ENCODE measurements at regions not wholly inside any gene's neighbourhood (a gene's known extent, or its start where the extent isn't known, plus 50 kb on each side); places are given as distances from the start of the nearest gene placed in this dataset.

- no peak for DNase-seq (ENCODE audit: low read depth, low spot score)
- H3K9me3 ChIP-seq (ENCODE audit: control insufficient read depth, insufficient read depth, low read length): peaks cover 29% of the 10 kb centered on the region
- CTCF ChIA-PET: no interaction called here
- TF ChIP-seq, protein P1, sequence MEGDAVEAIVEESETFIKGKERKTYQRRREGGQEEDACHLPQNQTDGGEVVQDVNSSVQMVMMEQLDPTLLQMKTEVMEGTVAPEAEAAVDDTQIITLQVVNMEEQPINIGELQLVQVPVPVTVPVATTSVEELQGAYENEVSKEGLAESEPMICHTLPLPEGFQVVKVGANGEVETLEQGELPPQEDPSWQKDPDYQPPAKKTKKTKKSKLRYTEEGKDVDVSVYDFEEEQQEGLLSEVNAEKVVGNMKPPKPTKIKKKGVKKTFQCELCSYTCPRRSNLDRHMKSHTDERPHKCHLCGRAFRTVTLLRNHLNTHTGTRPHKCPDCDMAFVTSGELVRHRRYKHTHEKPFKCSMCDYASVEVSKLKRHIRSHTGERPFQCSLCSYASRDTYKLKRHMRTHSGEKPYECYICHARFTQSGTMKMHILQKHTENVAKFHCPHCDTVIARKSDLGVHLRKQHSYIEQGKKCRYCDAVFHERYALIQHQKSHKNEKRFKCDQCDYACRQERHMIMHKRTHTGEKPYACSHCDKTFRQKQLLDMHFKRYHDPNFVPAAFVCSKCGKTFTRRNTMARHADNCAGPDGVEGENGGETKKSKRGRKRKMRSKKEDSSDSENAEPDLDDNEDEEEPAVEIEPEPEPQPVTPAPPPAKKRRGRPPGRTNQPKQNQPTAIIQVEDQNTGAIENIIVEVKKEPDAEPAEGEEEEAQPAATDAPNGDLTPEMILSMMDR (IDR thresholded peaks at IDR 0.05; ENCODE audit: low read depth, low read length): no peak
- POLR2A ChIA-PET: no interaction called here
- H3K4me3 ChIP-seq (ENCODE audit: low read depth, low read length): no peak overlapping the region
- no peak overlapping the region for H3K27ac ChIP-seq (ENCODE audit: low read depth, low read length)
- H3K27me3 ChIP-seq (ENCODE audit: control insufficient read depth, insufficient read depth, low read length): no peaks in the 10 kb centered on the region
Observed at GRCh38 chr10:129038522-129038921, 428.5 kb upstream of the MGMT start.

- Histone ChIP-seq H3K9me3 (ENCODE audit: control insufficient read depth, insufficient read depth, low read length) (peaks cover 30% of the 10 kb centered on the region), H3K27me3 (ENCODE audit: control insufficient read depth, insufficient read depth, low read length) (no peaks in the 10 kb centered on the region), H3K27ac (ENCODE audit: low read depth, low read length) (no peak overlapping the region), H3K4me3 (ENCODE audit: low read depth, low read length) (no peak overlapping the region)
- CTCF ChIA-PET: interaction anchor here (0.7 kb wide), 1 partner anchor 145 kb away, joined by 6 read pairs; no protein-coding TSS in a partner anchor
- TF ChIP-seq, protein P1 (IDR thresholded peaks at IDR 0.05; ENCODE audit: low read depth, low read length): no peak
- DNase-seq (ENCODE audit: low read depth, low spot score): no peak
- POLR2A ChIA-PET: interaction anchor here (0.7 kb wide), 1 partner anchor 255 kb away, joined by 11 read pairs; no protein-coding TSS in a partner anchor
Observed at GRCh38 chr10:129039406-129040370, 427.4 kb upstream of the MGMT start.

DNA sequence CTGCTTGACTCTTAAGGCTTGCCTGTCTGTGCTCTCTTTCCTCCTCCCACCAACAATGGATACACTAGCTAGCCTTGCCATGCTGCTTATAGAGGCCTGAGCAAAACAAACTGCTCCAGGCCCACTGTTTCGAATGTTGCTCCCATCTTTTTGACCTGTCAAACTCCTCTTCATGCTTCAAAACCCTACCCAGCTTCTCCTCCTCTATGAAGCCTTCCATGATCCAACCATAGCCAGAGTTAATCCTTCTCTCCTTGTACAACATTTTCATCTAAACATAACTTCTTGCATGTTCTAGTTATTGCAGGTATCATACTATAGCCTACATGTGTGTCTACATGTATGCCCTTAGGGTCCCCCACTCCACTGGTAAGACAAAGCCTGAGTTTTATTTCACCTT is 426.7 kb upstream of the MGMT start:
- Histone ChIP-seq H3K4me3 (ENCODE audit: low read depth, low read length) (no peak overlapping the region), H3K27me3 (ENCODE audit: control insufficient read depth, insufficient read depth, low read length) (no peaks in the 10 kb centered on the region), H3K27ac (ENCODE audit: low read depth, low read length) (no peak overlapping the region), H3K9me3 (ENCODE audit: control insufficient read depth, insufficient read depth, low read length) (peaks cover 35% of the 10 kb centered on the region)
- ChIA-PET POLR2A (no interaction called here), CTCF (no interaction called here)
- TF ChIP-seq, protein P1 (IDR thresholded peaks at IDR 0.05; ENCODE audit: low read depth, low read length): no peak
- DNase-seq (ENCODE audit: low read depth, low spot score): no peak

DNA sequence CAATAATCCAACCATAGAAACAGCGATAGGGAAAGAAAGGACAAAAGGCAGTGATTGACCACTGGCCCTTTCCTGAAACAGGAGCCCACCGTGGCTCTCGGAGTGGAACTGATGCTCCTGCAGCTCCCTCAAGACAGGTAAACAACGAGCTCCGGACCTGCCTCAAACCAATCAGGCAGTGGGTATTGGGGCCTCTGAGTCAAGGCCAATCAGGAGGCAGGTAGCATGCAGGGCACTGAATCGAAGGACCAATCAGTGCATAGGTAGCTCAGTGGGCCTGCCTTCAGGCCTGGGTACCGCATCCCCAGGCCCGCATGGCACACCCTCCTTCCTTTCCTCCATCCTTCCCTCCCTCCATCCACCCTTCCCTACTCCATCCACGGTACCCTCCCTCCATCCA is 425.1 kb upstream of the MGMT start:
- Histone ChIP-seq H3K9me3 (ENCODE audit: control insufficient read depth, insufficient read depth, low read length) (peaks cover 49% of the 10 kb centered on the region), H3K27ac (ENCODE audit: low read depth, low read length) (no peak overlapping the region), H3K27me3 (ENCODE audit: control insufficient read depth, insufficient read depth, low read length) (no peaks in the 10 kb centered on the region), H3K4me3 (ENCODE audit: low read depth, low read length) (no peak overlapping the region)
- ChIA-PET CTCF (no interaction called here), POLR2A (no interaction called here)
- no peak for DNase-seq (ENCODE audit: low read depth, low spot score)
- TF ChIP-seq, protein P1 (IDR thresholded peaks at IDR 0.05; ENCODE audit: low read depth, low read length): no peak
